SU-DHL-6 (cell line): ENCODE measurements at regions not wholly inside any gene's neighbourhood (a gene's known extent, or its start where the extent isn't known, plus 50 kb on each side); places are given as distances from the start of the nearest gene placed in this dataset.

Experiments used
- EZH2phosphoT487 ChIP-seq: fragments of 200-600 bp; sonication (generic), shearing (Covaris generic); conservative IDR thresholded peaks from 2 replicates; pipeline ENCODE4 v1.6.1; 2018; ENCODE audit warnings: mild to moderate bottlenecking, antibody characterized with exemption, low read length, moderate library complexity, mixed read lengths
- TF ChIP-seq, protein P1 (sequence below): fragments of 200-600 bp; sonication (generic); IDR thresholded peaks from one replicate; pipeline ENCODE4 v1.5.1; 2017; ENCODE audit warnings: antibody characterized with exemption, mild to moderate bottlenecking, low read length, moderate library complexity; ENCODE audit not compliant: insufficient read depth, poor library complexity, severe bottlenecking

DNA sequence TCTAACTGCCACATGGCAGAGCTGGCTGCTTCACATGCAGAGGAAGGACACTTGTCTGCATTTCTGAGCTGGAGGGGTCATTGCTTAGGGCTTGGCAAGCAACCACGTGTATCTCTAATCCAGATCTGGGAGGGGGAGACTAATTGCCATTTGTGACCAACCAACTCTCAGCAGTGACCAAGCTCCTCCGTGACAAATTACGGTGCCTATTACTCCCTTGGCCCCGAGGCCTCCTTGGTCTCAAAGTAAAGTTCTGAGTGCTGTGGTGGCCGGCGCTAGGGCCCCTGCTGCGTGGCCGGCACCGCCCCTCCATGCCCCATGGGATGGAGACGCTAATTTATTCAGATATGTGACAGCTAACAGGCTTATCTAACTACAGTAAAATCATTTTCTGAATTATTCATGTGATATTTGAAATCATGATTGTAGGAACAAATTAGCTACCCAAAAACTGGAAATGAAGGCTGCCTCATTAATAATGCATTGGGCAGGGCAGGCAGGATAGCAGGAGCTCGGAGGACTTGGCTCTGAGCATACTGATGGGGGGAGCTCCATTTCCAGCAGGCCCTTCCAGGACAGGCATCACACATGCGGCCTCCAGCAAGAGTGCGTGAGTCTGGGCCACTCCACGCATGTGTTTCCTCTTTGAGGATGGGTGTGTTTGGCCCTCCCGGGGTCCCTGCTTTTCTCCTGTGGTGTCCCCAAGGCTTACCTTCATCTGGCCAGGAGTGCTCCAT, 67.7 kb downstream of the C5orf15 start:
- no peak for TF ChIP-seq EZH2phosphoT487
- TF ChIP-seq, protein P1, sequence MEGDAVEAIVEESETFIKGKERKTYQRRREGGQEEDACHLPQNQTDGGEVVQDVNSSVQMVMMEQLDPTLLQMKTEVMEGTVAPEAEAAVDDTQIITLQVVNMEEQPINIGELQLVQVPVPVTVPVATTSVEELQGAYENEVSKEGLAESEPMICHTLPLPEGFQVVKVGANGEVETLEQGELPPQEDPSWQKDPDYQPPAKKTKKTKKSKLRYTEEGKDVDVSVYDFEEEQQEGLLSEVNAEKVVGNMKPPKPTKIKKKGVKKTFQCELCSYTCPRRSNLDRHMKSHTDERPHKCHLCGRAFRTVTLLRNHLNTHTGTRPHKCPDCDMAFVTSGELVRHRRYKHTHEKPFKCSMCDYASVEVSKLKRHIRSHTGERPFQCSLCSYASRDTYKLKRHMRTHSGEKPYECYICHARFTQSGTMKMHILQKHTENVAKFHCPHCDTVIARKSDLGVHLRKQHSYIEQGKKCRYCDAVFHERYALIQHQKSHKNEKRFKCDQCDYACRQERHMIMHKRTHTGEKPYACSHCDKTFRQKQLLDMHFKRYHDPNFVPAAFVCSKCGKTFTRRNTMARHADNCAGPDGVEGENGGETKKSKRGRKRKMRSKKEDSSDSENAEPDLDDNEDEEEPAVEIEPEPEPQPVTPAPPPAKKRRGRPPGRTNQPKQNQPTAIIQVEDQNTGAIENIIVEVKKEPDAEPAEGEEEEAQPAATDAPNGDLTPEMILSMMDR, result no peak
